ENCODE measurements at regions not wholly inside any gene's neighbourhood (a gene's known extent, or its start where the extent isn't known, plus 50 kb on each side); places are given as distances from the start of the nearest gene placed in this dataset.

- H3K27ac ChIP-seq (ENCODE audit: low read depth, low read length): no peak overlapping the region
- no CpG with 5 or more reads among the region's 3 CpGs for WGBS (ENCODE audit: insufficient coverage)
- no peaks in the 10 kb centered on the region for H3K27me3 ChIP-seq (ENCODE audit: control insufficient read depth, insufficient read depth, low read length)
Observed at GRCh38 chr12:17108877-17109541, 503.0 kb upstream of the LMO3 start.

GRCh38 chr12:17104801-17105200, 498.8 kb upstream of the LMO3 start:
- Histone ChIP-seq H3K36me3 (ENCODE audit: control insufficient read depth, insufficient read depth, low read length) (no peaks in the 10 kb centered on the region), H3K27ac (ENCODE audit: low read depth, low read length) (no peak overlapping the region), H3K9me3 (ENCODE audit: control insufficient read depth, insufficient read depth, low read length) (no peaks in the 10 kb centered on the region), H3K27me3 (ENCODE audit: control insufficient read depth, insufficient read depth, low read length) (no peaks in the 10 kb centered on the region), H3K4me1 (ENCODE audit: control insufficient read depth, insufficient read depth, low read length) (no peaks in the 10 kb centered on the region), H3K4me3 (ENCODE audit: low read depth, low read length) (no peak overlapping the region)
- WGBS (ENCODE audit: insufficient coverage): 86% methylated on average over 1 of the region's 2 CpGs
- peak in 1 of 6 donors; percentile 2 for DNase-seq (ENCODE audit: low read depth in 4 of 6, low spot score in 6 of 6)

More at GRCh38 chr12:17108877-17109541, 503.0 kb upstream of the LMO3 start:
- Histone ChIP-seq H3K9me3 (ENCODE audit: control insufficient read depth, insufficient read depth, low read length) (no peaks in the 10 kb centered on the region), H3K4me1 (ENCODE audit: control insufficient read depth, insufficient read depth, low read length) (no peaks in the 10 kb centered on the region), H3K4me3 (ENCODE audit: low read depth, low read length) (no peak overlapping the region), H3K36me3 (ENCODE audit: control insufficient read depth, insufficient read depth, low read length) (no peaks in the 10 kb centered on the region)
- peak in 2 of 6 donors; percentile 10 to 33 for DNase-seq (ENCODE audit: low read depth in 4 of 6, low spot score in 6 of 6)

- peak in 1 of 6 donors; percentile 1 for DNase-seq (ENCODE audit: low read depth in 4 of 6, low spot score in 6 of 6)
- WGBS (ENCODE audit: insufficient coverage): 89% methylated on average over 7 of the region's 11 CpGs
- H3K4me1 ChIP-seq (ENCODE audit: control insufficient read depth, insufficient read depth, low read length): no peaks in the 10 kb centered on the region
- H3K36me3 ChIP-seq (ENCODE audit: control insufficient read depth, insufficient read depth, low read length): no peaks in the 10 kb centered on the region
- H3K27ac ChIP-seq (ENCODE audit: low read depth, low read length): no peak overlapping the region
- H3K9me3 ChIP-seq (ENCODE audit: control insufficient read depth, insufficient read depth, low read length): no peaks in the 10 kb centered on the region
- no peak overlapping the region for H3K4me3 ChIP-seq (ENCODE audit: low read depth, low read length)
- no peaks in the 10 kb centered on the region for H3K27me3 ChIP-seq (ENCODE audit: control insufficient read depth, insufficient read depth, low read length)
Observed at GRCh38 chr12:17097674-17098073, 491.7 kb upstream of the LMO3 start.

- no peaks in the 10 kb centered on the region for H3K27me3 ChIP-seq (ENCODE audit: control insufficient read depth, insufficient read depth, low read length)
- no peak overlapping the region for H3K27ac ChIP-seq (ENCODE audit: low read depth, low read length)
- H3K9me3 ChIP-seq (ENCODE audit: control insufficient read depth, insufficient read depth, low read length): no peaks in the 10 kb centered on the region
- no peaks in the 10 kb centered on the region for H3K36me3 ChIP-seq (ENCODE audit: control insufficient read depth, insufficient read depth, low read length)
- no peaks in the 10 kb centered on the region for H3K4me1 ChIP-seq (ENCODE audit: control insufficient read depth, insufficient read depth, low read length)
- H3K4me3 ChIP-seq (ENCODE audit: low read depth, low read length): no peak overlapping the region
- no peak for DNase-seq (ENCODE audit: low read depth in 4 of 6, low spot score in 6 of 6)
Observed at GRCh38 chr12:17084831-17085230, 478.9 kb upstream of the LMO3 start.

GRCh38 chr12:17079251-17079909, 473.4 kb upstream of the LMO3 start:
- H3K27me3 ChIP-seq (ENCODE audit: control insufficient read depth, insufficient read depth, low read length): no peaks in the 10 kb centered on the region
- H3K4me1 ChIP-seq (ENCODE audit: control insufficient read depth, insufficient read depth, low read length): no peaks in the 10 kb centered on the region
- DNase-seq (ENCODE audit: low read depth in 4 of 6, low spot score in 6 of 6): peak in 1 of 6 donors; percentile 26
- no CpG with 5 or more reads among the region's 4 CpGs for WGBS (ENCODE audit: insufficient coverage)
- H3K27ac ChIP-seq (ENCODE audit: low read depth, low read length): no peak overlapping the region
- no peaks in the 10 kb centered on the region for H3K36me3 ChIP-seq (ENCODE audit: control insufficient read depth, insufficient read depth, low read length)
- no peaks in the 10 kb centered on the region for H3K9me3 ChIP-seq (ENCODE audit: control insufficient read depth, insufficient read depth, low read length)
- H3K4me3 ChIP-seq (ENCODE audit: low read depth, low read length): no peak overlapping the region

GRCh38 chr12:17077594-17077993, 471.6 kb upstream of the LMO3 start:
- H3K27ac ChIP-seq (ENCODE audit: low read depth, low read length): no peak overlapping the region
- H3K4me1 ChIP-seq (ENCODE audit: control insufficient read depth, insufficient read depth, low read length): no peaks in the 10 kb centered on the region
- no CpG with 5 or more reads among the region's 3 CpGs for WGBS (ENCODE audit: insufficient coverage)
- DNase-seq (ENCODE audit: low read depth in 4 of 6, low spot score in 6 of 6): no peak
- no peak overlapping the region for H3K4me3 ChIP-seq (ENCODE audit: low read depth, low read length)
- no peaks in the 10 kb centered on the region for H3K36me3 ChIP-seq (ENCODE audit: control insufficient read depth, insufficient read depth, low read length)
- no peaks in the 10 kb centered on the region for H3K27me3 ChIP-seq (ENCODE audit: control insufficient read depth, insufficient read depth, low read length)
- no peaks in the 10 kb centered on the region for H3K9me3 ChIP-seq (ENCODE audit: control insufficient read depth, insufficient read depth, low read length)

GRCh38 chr12:17076811-17077210, 470.8 kb upstream of the LMO3 start:
- Histone ChIP-seq H3K36me3 (ENCODE audit: control insufficient read depth, insufficient read depth, low read length) (no peaks in the 10 kb centered on the region), H3K4me1 (ENCODE audit: control insufficient read depth, insufficient read depth, low read length) (no peaks in the 10 kb centered on the region), H3K27ac (ENCODE audit: low read depth, low read length) (no peak overlapping the region), H3K27me3 (ENCODE audit: control insufficient read depth, insufficient read depth, low read length) (no peaks in the 10 kb centered on the region), H3K4me3 (ENCODE audit: low read depth, low read length) (no peak overlapping the region), H3K9me3 (ENCODE audit: control insufficient read depth, insufficient read depth, low read length) (no peaks in the 10 kb centered on the region)
- DNase-seq (ENCODE audit: low read depth in 4 of 6, low spot score in 6 of 6): peak in 1 of 6 donors; percentile 73

- Histone ChIP-seq H3K4me3 (ENCODE audit: low read depth, low read length) (no peak overlapping the region), H3K27ac (ENCODE audit: low read depth, low read length) (no peak overlapping the region), H3K27me3 (ENCODE audit: control insufficient read depth, insufficient read depth, low read length) (no peaks in the 10 kb centered on the region), H3K9me3 (ENCODE audit: control insufficient read depth, insufficient read depth, low read length) (no peaks in the 10 kb centered on the region), H3K36me3 (ENCODE audit: control insufficient read depth, insufficient read depth, low read length) (no peaks in the 10 kb centered on the region), H3K4me1 (ENCODE audit: control insufficient read depth, insufficient read depth, low read length) (no peaks in the 10 kb centered on the region)
- no CpG with 5 or more reads among the region's 2 CpGs for WGBS (ENCODE audit: insufficient coverage)
- peak in 2 of 6 donors; percentile 83 to 90 for DNase-seq (ENCODE audit: low read depth in 4 of 6, low spot score in 6 of 6)
Observed at GRCh38 chr12:17076028-17076744, 470.2 kb upstream of the LMO3 start.

- H3K4me1 ChIP-seq (ENCODE audit: control insufficient read depth, insufficient read depth, low read length): no peaks in the 10 kb centered on the region
- peak in 1 of 6 donors; percentile 2 for DNase-seq (ENCODE audit: low read depth in 4 of 6, low spot score in 6 of 6)
- H3K4me3 ChIP-seq (ENCODE audit: low read depth, low read length): no peak overlapping the region
- no peaks in the 10 kb centered on the region for H3K36me3 ChIP-seq (ENCODE audit: control insufficient read depth, insufficient read depth, low read length)
- H3K27me3 ChIP-seq (ENCODE audit: control insufficient read depth, insufficient read depth, low read length): no peaks in the 10 kb centered on the region
- no peaks in the 10 kb centered on the region for H3K9me3 ChIP-seq (ENCODE audit: control insufficient read depth, insufficient read depth, low read length)
- H3K27ac ChIP-seq (ENCODE audit: low read depth, low read length): no peak overlapping the region
- WGBS (ENCODE audit: insufficient coverage): 90% methylated on average over 2 of the region's 2 CpGs
Observed at GRCh38 chr12:17064834-17065233, 458.9 kb upstream of the LMO3 start.

All from spinal cord (tissue), 9 donors.